ENCODE measurements at regions not wholly inside any gene's neighbourhood (a gene's known extent, or its start where the extent isn't known, plus 50 kb on each side); places are given as distances from the start of the nearest gene placed in this dataset.

GRCh38 chr6:134511984-134512683 is 194.2 kb upstream of the SGK1 start:
- TF ChIP-seq CTCF (IDR thresholded peaks at IDR 0.05; ENCODE audit: low read depth, low read length), result no peak
- no peak overlapping the region for H3K4me3 ChIP-seq (ENCODE audit: low read depth, low read length)

- no peak overlapping the region for H3K4me3 ChIP-seq (ENCODE audit: low read depth, low read length)
- no peak for TF ChIP-seq CTCF (IDR thresholded peaks at IDR 0.05; ENCODE audit: low read depth, low read length)
Measured at GRCh38 chr6:134510920-134511319, 193.0 kb upstream of the SGK1 start.

GRCh38 chr6:134510142-134510541 is 192.2 kb upstream of the SGK1 start:
- no peak for TF ChIP-seq CTCF (IDR thresholded peaks at IDR 0.05; ENCODE audit: low read depth, low read length)
- H3K4me3 ChIP-seq (ENCODE audit: low read depth, low read length), result no peak overlapping the region

- no peak overlapping the region for H3K4me3 ChIP-seq (ENCODE audit: low read depth, low read length)
- no peak for TF ChIP-seq CTCF (IDR thresholded peaks at IDR 0.05; ENCODE audit: low read depth, low read length)
Measured at GRCh38 chr6:134508862-134509498, 191.1 kb upstream of the SGK1 start.

GRCh38 chr6:134506162-134506561 is 188.2 kb upstream of the SGK1 start:
- H3K4me3 ChIP-seq (ENCODE audit: low read depth, low read length), result no peak overlapping the region
- TF ChIP-seq CTCF (IDR thresholded peaks at IDR 0.05; ENCODE audit: low read depth, low read length), result no peak

- no peak for TF ChIP-seq CTCF (IDR thresholded peaks at IDR 0.05; ENCODE audit: low read depth, low read length)
Measured at GRCh38 chr6:134503585-134504281, 185.8 kb upstream of the SGK1 start.

More at GRCh38 chr6:134503585-134504281, 185.8 kb upstream of the SGK1 start:
- no peak overlapping the region for H3K4me3 ChIP-seq (ENCODE audit: low read depth, low read length)
